ENCODE measurements at regions not wholly inside any gene's neighbourhood (a gene's known extent, or its start where the extent isn't known, plus 50 kb on each side); places are given as distances from the start of the nearest gene placed in this dataset.

DNA sequence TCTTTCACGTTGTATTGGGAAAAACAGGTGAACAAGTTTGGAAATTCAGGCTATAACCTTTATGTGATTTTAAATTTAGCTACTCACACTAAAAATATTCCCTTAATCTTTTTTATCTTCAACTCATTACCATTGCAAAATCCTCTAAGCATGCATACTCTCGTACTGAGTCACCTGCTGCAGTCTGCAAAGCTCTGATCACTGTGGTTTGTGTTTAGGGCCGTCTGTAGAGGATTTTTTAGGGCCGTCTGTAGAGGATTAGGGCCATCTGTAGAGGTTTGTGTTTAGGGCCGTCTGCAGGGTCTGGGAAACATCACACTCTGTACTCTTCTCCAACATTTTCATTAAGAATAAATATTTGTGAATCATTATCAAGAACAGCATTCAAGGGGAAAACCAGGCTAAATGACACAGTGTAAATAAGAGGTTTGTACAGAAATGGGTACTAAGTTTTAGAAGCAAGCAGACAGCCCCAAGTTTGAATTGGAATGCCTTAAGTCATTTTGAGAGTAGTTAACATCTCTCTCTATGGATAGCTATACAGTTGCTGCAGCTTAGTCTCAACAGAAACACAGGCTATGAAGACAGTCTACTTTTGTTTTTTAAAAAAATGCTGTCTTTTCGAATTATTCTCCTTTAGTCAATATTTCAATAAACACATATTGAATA lies 155.0 kb upstream of the TSLP start:
- TF ChIP-seq, protein P1, sequence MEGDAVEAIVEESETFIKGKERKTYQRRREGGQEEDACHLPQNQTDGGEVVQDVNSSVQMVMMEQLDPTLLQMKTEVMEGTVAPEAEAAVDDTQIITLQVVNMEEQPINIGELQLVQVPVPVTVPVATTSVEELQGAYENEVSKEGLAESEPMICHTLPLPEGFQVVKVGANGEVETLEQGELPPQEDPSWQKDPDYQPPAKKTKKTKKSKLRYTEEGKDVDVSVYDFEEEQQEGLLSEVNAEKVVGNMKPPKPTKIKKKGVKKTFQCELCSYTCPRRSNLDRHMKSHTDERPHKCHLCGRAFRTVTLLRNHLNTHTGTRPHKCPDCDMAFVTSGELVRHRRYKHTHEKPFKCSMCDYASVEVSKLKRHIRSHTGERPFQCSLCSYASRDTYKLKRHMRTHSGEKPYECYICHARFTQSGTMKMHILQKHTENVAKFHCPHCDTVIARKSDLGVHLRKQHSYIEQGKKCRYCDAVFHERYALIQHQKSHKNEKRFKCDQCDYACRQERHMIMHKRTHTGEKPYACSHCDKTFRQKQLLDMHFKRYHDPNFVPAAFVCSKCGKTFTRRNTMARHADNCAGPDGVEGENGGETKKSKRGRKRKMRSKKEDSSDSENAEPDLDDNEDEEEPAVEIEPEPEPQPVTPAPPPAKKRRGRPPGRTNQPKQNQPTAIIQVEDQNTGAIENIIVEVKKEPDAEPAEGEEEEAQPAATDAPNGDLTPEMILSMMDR (IDR thresholded peaks at IDR 0.05), result no peak
- no peak for TF ChIP-seq EZH2 (IDR thresholded peaks at IDR 0.05; ENCODE audit: borderline replicate concordance, insufficient read depth, low read depth, low read length, poor library complexity, severe bottlenecking)

Data from B cell (primary cell).